ENCODE measurements at regions not wholly inside any gene's neighbourhood (a gene's known extent, or its start where the extent isn't known, plus 50 kb on each side); places are given as distances from the start of the nearest gene placed in this dataset.

DNA sequence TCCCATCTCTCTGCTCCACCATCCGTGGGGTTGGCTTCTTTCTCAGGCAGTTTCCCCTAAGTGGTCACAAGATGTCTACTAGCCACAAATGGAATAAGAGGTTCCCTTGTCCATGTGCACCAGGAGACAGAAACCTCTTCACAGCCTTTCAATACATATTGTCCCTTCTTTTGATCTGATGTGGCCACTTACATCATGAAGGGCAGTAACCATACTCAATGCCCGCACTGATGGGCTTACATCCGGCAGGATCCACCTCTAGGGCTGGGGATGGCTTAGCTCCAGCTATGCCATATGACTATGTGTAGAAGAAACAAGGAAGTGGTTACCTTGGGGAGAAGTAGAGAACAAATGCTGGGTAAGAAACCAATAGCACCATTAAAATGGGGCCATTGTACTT lies 64.4 kb downstream of the PLEKHG1 start:
- no peak for FAIRE-seq
- no peak for DNase-seq (ENCODE audit: insufficient read length, low spot score)
- no peak for TF ChIP-seq POU2F2 (IDR thresholded peaks at IDR 0.05; ENCODE audit: low read depth, low read length)
- TF ChIP-seq PAX5 (IDR thresholded peaks at IDR 0.05; ENCODE audit: insufficient read depth, low read length, severe bottlenecking) = no peak
- no peak for TF ChIP-seq SPI1 (IDR thresholded peaks at IDR 0.05; ENCODE audit: low read depth, low read length)
- TF ChIP-seq POLR2A (IDR thresholded peaks at IDR 0.05; ENCODE audit: low read depth, low read length) = no peak

DNA sequence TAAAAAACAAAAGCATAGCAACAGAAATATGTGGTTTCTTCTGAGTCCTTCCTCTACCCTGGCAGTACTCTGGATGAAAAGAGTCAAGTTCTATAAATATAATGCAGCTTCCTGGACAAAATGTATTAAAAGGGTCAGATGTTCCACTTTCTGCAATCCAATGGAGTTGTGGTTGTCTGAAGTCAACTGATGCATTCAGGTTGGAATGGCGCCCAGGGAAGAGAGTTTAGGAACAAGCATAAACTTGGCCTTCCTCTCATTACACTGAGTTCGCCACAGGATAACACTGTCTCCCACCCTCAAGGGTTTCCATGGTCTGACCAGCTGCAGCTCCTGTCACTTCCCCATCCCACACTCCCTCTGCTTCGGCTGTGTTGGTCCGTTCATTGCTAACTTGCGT lies 66.4 kb downstream of the PLEKHG1 start:
- no peak for DNase-seq (ENCODE audit: insufficient read length, low spot score)
- FAIRE-seq = no peak
- TF ChIP-seq POLR2AphosphoS5 (IDR thresholded peaks at IDR 0.05; ENCODE audit: low read depth, low read length) (no peak), POU2F2 (IDR thresholded peaks at IDR 0.05; ENCODE audit: low read depth, low read length) (no peak), SPI1 (IDR thresholded peaks at IDR 0.05; ENCODE audit: low read depth, low read length) (no peak), TAF1 (IDR thresholded peaks at IDR 0.05; ENCODE audit: low read depth, low read length) (no peak), POLR2A (IDR thresholded peaks at IDR 0.05; ENCODE audit: low read depth, low read length) (no peak), PAX5 (IDR thresholded peaks at IDR 0.05; ENCODE audit: insufficient read depth, low read length, severe bottlenecking) (no peak)

DNA sequence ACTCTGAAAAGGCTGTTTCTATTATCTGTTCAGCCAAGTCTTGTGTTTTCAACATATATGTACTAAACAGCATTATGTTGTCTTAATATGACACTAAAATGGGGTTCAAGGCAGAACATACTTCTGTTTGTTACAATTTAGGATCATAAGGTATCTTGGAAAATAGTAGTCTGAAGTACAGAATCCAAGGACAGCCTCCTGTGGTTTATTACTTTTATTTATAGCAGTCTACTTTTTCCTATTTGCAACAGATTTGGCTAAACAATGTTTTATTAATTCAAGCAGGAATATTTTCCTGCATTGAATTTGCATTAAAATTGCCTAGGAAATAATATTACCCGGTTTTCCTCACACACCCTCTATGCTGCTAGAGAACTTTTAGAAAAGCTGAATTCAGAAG lies 67.7 kb downstream of the PLEKHG1 start:
- DNase-seq (ENCODE audit: insufficient read length, low spot score) (no peak), FAIRE-seq (no peak)
- no peak for TF ChIP-seq POLR2AphosphoS5 (IDR thresholded peaks at IDR 0.05; ENCODE audit: low read depth, low read length)
- no peak for TF ChIP-seq POLR2A (IDR thresholded peaks at IDR 0.05; ENCODE audit: low read depth, low read length)
- TF ChIP-seq PAX5 (IDR thresholded peaks at IDR 0.05; ENCODE audit: insufficient read depth, low read length, severe bottlenecking) = no peak
- no peak for TF ChIP-seq POU2F2 (IDR thresholded peaks at IDR 0.05; ENCODE audit: low read depth, low read length)
- TF ChIP-seq TAF1 (IDR thresholded peaks at IDR 0.05; ENCODE audit: low read depth, low read length) = no peak

DNA sequence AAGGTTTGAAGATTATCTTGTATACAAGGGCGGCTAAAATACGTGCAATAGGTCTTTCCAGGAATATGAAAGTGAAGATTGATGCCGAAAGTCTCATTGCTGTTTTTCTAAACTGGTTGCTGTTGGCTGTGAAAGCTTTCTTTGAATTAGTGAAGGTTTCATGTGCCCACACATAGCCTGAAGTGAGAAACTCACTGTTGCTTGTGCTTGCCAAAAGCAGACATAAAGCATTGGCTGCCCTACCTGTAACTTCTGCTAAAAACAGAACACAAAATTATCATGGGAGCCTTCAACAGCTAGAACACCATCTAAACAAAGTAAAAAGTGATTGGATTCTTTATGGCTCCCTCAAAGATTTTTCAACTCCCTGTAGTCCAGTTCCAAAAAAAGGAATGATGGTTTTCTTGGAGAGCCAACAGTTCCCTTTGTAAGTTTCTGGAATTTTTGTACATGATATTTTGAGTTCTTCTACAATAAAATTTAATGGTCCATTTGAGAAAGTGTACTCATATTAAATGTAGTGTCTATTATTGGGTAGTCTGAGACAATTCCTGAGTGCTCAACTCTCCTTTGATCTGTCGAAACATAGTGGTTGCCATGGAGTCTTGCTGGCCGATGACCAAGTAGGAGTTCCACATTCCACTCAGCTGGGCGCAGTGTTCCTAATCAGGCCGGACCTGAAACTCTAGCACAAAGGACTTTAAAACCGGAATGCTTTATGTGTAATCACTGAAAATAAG lies 68.5 kb downstream of the PLEKHG1 start:
- FAIRE-seq = no peak

DNA sequence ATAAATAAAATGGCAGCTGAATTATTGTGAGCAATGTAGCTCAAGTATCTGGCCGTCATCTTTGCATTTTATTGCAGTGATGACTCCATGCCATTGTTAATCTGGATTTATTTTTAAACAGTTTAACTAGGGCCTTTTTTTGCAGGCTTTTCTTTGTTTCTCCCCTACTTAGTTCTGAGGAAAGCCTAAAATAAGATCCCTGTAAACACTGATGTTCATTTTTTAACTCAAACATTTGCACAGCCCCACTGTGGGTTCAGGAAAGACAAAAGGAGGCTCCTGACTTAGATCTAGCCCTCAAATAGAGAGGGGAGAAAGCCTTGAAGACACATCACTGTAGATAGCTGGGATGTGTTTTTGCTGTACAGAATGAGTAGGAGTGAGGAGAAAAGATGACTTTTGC lies 69.2 kb downstream of the PLEKHG1 start:
- FAIRE-seq (no peak), DNase-seq (ENCODE audit: insufficient read length, low spot score) (no peak)
- TF ChIP-seq PAX5 (IDR thresholded peaks at IDR 0.05; ENCODE audit: insufficient read depth, low read length, severe bottlenecking) (no peak), POU2F2 (IDR thresholded peaks at IDR 0.05; ENCODE audit: low read depth, low read length) (no peak)

More for the DNA sequence above, 68.5 kb downstream of the PLEKHG1 start:
- TF ChIP-seq PAX5 (IDR thresholded peaks at IDR 0.05; ENCODE audit: insufficient read depth, low read length, severe bottlenecking) = no peak
- no peak for TF ChIP-seq SPI1 (IDR thresholded peaks at IDR 0.05; ENCODE audit: low read depth, low read length)
- no peak for TF ChIP-seq POLR2A (IDR thresholded peaks at IDR 0.05; ENCODE audit: low read depth, low read length)
- TF ChIP-seq POLR2AphosphoS5 (IDR thresholded peaks at IDR 0.05; ENCODE audit: low read depth, low read length) = no peak
- TF ChIP-seq POU2F2 (IDR thresholded peaks at IDR 0.05; ENCODE audit: low read depth, low read length) = no peak
- no peak for TF ChIP-seq TAF1 (IDR thresholded peaks at IDR 0.05; ENCODE audit: low read depth, low read length)
- DNase-seq (ENCODE audit: insufficient read length, low spot score) = no peak

DNA sequence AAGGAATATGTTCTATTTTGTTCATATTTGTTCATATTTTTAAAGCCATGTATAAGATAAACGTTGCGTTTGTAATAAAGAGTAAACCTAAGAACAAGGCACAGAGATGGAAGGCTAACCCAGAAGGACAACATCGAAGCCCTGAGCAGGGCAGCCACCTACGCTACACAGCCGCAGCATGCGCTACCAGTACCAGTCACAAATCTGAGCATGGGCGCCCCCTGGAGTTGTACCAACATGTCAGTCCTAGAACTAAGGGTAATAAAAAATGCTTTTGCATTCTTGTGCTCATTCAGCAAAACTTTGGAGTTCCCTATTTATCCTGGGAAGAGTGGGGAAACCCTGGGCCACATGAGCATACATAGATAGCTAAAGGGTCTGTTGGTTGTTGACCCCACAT lies 70.6 kb downstream of the PLEKHG1 start:
- FAIRE-seq (no peak), DNase-seq (ENCODE audit: insufficient read length, low spot score) (no peak)
- no peak for TF ChIP-seq PAX5 (IDR thresholded peaks at IDR 0.05; ENCODE audit: insufficient read depth, low read length, severe bottlenecking)
- no peak for TF ChIP-seq POLR2A (IDR thresholded peaks at IDR 0.05; ENCODE audit: low read depth, low read length)
- TF ChIP-seq SPI1 (IDR thresholded peaks at IDR 0.05; ENCODE audit: low read depth, low read length) = no peak
- no peak for TF ChIP-seq TAF1 (IDR thresholded peaks at IDR 0.05; ENCODE audit: low read depth, low read length)
- TF ChIP-seq POLR2AphosphoS5 (IDR thresholded peaks at IDR 0.05; ENCODE audit: low read depth, low read length) = no peak

DNA sequence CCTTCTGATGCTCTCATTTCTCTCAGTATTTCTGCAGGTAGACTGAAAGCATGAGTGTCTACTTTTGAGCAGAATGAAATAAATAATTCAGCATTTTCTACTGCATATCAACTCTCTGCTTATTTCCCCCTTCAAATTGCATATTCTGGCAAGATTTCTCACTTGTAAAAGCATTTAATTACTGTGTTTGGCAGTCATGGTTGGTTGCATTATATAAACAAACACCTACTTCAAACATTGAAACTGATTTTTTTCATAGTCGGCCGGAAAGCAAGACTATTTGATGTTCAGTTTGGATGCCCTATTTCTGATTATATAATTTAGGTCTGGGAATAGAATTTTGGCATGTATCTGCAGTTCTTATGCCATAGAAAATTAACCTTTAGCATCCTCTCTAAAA lies 73.1 kb downstream of the PLEKHG1 start:
- no peak for DNase-seq (ENCODE audit: insufficient read length, low spot score)
- FAIRE-seq = no peak
- no peak for TF ChIP-seq POLR2AphosphoS5 (IDR thresholded peaks at IDR 0.05; ENCODE audit: low read depth, low read length)
- TF ChIP-seq POLR2A (IDR thresholded peaks at IDR 0.05; ENCODE audit: low read depth, low read length) = no peak
- no peak for TF ChIP-seq POU2F2 (IDR thresholded peaks at IDR 0.05; ENCODE audit: low read depth, low read length)
- no peak for TF ChIP-seq SPI1 (IDR thresholded peaks at IDR 0.05; ENCODE audit: low read depth, low read length)
- TF ChIP-seq TAF1 (IDR thresholded peaks at IDR 0.05; ENCODE audit: low read depth, low read length) = no peak
- no peak for TF ChIP-seq PAX5 (IDR thresholded peaks at IDR 0.05; ENCODE audit: insufficient read depth, low read length, severe bottlenecking)

DNA sequence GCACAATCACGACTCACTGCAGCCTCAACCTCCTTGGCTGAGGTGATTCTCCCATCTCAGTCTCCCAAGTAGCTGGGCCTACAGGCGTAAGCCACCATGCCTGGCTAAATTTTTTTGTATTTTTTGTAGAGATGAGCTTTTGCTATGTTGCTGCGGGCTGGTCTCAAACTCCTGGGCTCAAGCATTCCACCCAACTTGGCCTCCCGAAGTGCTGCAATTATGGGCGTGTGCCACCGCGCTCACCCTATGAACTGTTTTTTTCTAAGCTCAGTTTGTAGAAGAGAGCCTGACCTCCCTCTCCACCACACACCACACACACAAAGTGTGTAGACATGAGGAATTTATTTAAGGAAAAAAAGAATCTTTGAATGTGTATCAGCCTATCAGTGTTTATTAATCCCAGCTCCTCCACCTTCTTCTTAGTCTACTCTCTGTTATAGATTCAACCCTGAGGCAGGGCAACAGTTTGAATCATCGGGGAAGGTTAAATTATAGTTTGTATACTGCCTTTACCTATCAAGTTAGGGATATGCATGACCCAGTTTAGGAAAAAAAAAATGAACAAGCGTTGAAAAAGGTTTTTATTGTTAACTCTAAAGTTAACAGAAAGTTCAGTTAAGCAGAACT lies 74.1 kb downstream of the PLEKHG1 start:
- DNase-seq (ENCODE audit: insufficient read length, low spot score) (no peak), FAIRE-seq (no peak)
- no peak for TF ChIP-seq POLR2AphosphoS5 (IDR thresholded peaks at IDR 0.05; ENCODE audit: low read depth, low read length)
- no peak for TF ChIP-seq TAF1 (IDR thresholded peaks at IDR 0.05; ENCODE audit: low read depth, low read length)
- no peak for TF ChIP-seq PAX5 (IDR thresholded peaks at IDR 0.05; ENCODE audit: insufficient read depth, low read length, severe bottlenecking)
- no peak for TF ChIP-seq POU2F2 (IDR thresholded peaks at IDR 0.05; ENCODE audit: low read depth, low read length)
- no peak for TF ChIP-seq POLR2A (IDR thresholded peaks at IDR 0.05; ENCODE audit: low read depth, low read length)
- no peak for TF ChIP-seq SPI1 (IDR thresholded peaks at IDR 0.05; ENCODE audit: low read depth, low read length)

DNA sequence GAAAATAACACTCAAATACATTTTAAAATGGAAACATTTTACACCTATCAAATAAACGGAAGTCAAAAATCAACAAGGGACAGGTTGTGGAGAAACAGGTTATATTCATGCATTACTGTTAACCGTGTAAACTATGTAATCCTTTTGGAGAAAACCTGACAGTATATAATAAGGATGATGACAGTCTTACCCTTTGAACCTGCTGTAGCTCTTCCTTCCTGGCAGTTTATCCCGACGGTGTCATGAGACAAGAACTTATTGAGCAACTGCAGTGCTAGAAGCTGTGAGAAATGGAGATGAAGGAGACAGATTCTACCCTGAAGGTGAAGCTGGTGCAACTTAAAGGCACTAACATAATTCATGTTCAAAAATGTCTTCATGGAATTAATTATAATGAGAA lies 76.7 kb downstream of the PLEKHG1 start:
- FAIRE-seq = no peak
- DNase-seq (ENCODE audit: insufficient read length, low spot score) = no peak

DNA sequence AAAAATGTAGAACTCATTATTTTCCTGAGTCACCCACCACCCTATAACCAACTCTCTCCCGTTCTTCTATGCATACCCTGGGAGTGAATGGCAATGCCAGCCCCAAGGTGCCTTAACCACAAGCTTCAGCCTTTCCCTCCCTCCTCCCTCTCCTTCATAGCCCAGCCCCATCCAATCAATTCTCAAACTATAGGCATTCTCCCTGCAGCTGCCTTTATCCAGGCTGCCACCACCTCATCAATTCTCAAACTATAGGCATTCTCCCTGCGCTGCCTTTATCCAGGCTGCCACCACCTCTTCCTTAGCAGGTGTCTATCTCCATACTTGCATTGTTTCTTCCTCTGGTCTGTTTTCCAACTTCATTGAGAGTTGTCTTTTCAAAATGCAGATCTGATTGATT lies 77.1 kb downstream of the PLEKHG1 start:
- FAIRE-seq (no peak), DNase-seq (ENCODE audit: insufficient read length, low spot score) (no peak)
- TF ChIP-seq TAF1 (IDR thresholded peaks at IDR 0.05; ENCODE audit: low read depth, low read length) (no peak), PAX5 (IDR thresholded peaks at IDR 0.05; ENCODE audit: insufficient read depth, low read length, severe bottlenecking) (no peak), SPI1 (IDR thresholded peaks at IDR 0.05; ENCODE audit: low read depth, low read length) (no peak), POU2F2 (IDR thresholded peaks at IDR 0.05; ENCODE audit: low read depth, low read length) (no peak), POLR2A (IDR thresholded peaks at IDR 0.05; ENCODE audit: low read depth, low read length) (no peak), POLR2AphosphoS5 (IDR thresholded peaks at IDR 0.05; ENCODE audit: low read depth, low read length) (no peak)

More for the DNA sequence above, 76.7 kb downstream of the PLEKHG1 start:
- no peak for TF ChIP-seq TAF1 (IDR thresholded peaks at IDR 0.05; ENCODE audit: low read depth, low read length)
- TF ChIP-seq POU2F2 (IDR thresholded peaks at IDR 0.05; ENCODE audit: low read depth, low read length) = no peak
- TF ChIP-seq SPI1 (IDR thresholded peaks at IDR 0.05; ENCODE audit: low read depth, low read length) = no peak
- no peak for TF ChIP-seq POLR2AphosphoS5 (IDR thresholded peaks at IDR 0.05; ENCODE audit: low read depth, low read length)
- TF ChIP-seq PAX5 (IDR thresholded peaks at IDR 0.05; ENCODE audit: insufficient read depth, low read length, severe bottlenecking) = no peak
- TF ChIP-seq POLR2A (IDR thresholded peaks at IDR 0.05; ENCODE audit: low read depth, low read length) = no peak

All from GM12891 (cell line).